SK-N-SH treated with all-trans-retinoic acid at 6 μM for 48 hours (cell line): ENCODE measurements at regions not wholly inside any gene's neighbourhood (a gene's known extent, or its start where the extent isn't known, plus 50 kb on each side); places are given as distances from the start of the nearest gene placed in this dataset.

ENCODE experiments used
- ATAC-seq: fragments of 200-7000 bp; cut with Tn5 transposase; 3 replicates; pipeline ENCODE4 v1.9.1; 2020; ENCODE audit warnings: mild to moderate bottlenecking, moderate library complexity
- ARNTL ChIP-seq: fragments of 450-650 bp; formaldehyde crosslinking; IDR thresholded peaks from 2 replicates; pipeline ENCODE4 v1.5.0; 2020; ENCODE audit warnings: low read depth, mild to moderate bottlenecking, moderate library complexity, borderline replicate concordance
- BACH2 ChIP-seq: fragments of 250-450 bp; sonication (Bioruptor Pico); IDR thresholded peaks from 2 replicates; pipeline ENCODE4 v1.9.0; 2021; ENCODE audit warnings: mild to moderate bottlenecking, borderline replicate concordance
- CSDC2 ChIP-seq: fragments of 250-450 bp; sonication (Bioruptor Pico); IDR thresholded peaks from 2 replicates; pipeline ENCODE4 v1.5.0; 2020; ENCODE audit warnings: mild to moderate bottlenecking, moderate library complexity
- CSRNP3 ChIP-seq: fragments of 250-450 bp; sonication (Bioruptor Pico); IDR thresholded peaks from 2 replicates; pipeline ENCODE4 v1.5.1; 2021; ENCODE audit warnings: mild to moderate bottlenecking, moderate library complexity
- ESRRG ChIP-seq: fragments of 250-450 bp; sonication (Bioruptor Pico); IDR thresholded peaks from 2 replicates; pipeline ENCODE4 v1.6.1; 2021; ENCODE audit warnings: mild to moderate bottlenecking
- GLIS3 ChIP-seq: fragments of 250-450 bp; sonication (Bioruptor Pico); IDR thresholded peaks from 2 replicates; pipeline ENCODE4 v1.5.0; 2020; ENCODE audit warnings: mild to moderate bottlenecking, moderate library complexity
- OSR1 ChIP-seq: fragments of 250-450 bp; sonication (Bioruptor Pico); IDR thresholded peaks from 2 replicates; pipeline ENCODE4 v1.8.0; 2022; ENCODE audit warnings: moderate library complexity, mild to moderate bottlenecking, inconsistent platforms
- POU6F1 ChIP-seq: fragments of 250-450 bp; sonication (Bioruptor Pico); IDR thresholded peaks from 2 replicates; pipeline ENCODE4 v1.8.0; 2021; ENCODE audit warnings: low read depth, mild to moderate bottlenecking, moderate library complexity, borderline replicate concordance
- PPARA ChIP-seq: fragments of 250-450 bp; sonication (Bioruptor Pico); IDR thresholded peaks from 2 replicates; pipeline ENCODE4 v1.5.0; 2020; ENCODE audit warnings: mild to moderate bottlenecking, borderline replicate concordance
- RARB ChIP-seq: fragments of 250-450 bp; sonication (Bioruptor Pico); IDR thresholded peaks from 2 replicates; pipeline ENCODE4 v1.8.0; 2021; ENCODE audit warnings: mild to moderate bottlenecking, moderate library complexity
- SNAI2 ChIP-seq: fragments of 250-450 bp; sonication (Bioruptor Pico); IDR thresholded peaks from 2 replicates; pipeline ENCODE4 v1.5.0; 2020; ENCODE audit warnings: mild to moderate bottlenecking, moderate library complexity
- TCF4 ChIP-seq: fragments of 250-450 bp; sonication (Bioruptor Pico); IDR thresholded peaks from 2 replicates; pipeline ENCODE4 v1.8.0; 2021; ENCODE audit warnings: mild to moderate bottlenecking, moderate library complexity, borderline replicate concordance
- TOX ChIP-seq: fragments of 250-450 bp; sonication (Bioruptor Pico); IDR thresholded peaks from 2 replicates; pipeline ENCODE4 v1.8.0; 2021; ENCODE audit warnings: mild to moderate bottlenecking, moderate library complexity, borderline replicate concordance
- ZC3H10 ChIP-seq: fragments of 250-450 bp; sonication (Bioruptor Pico); IDR thresholded peaks from 2 replicates; pipeline ENCODE4 v1.5.1; 2021; ENCODE audit warnings: mild to moderate bottlenecking, moderate library complexity
- ZFP3 ChIP-seq: fragments of 250-450 bp; sonication (Bioruptor Pico); IDR thresholded peaks from 2 replicates; pipeline ENCODE4 v1.5.0; 2020; ENCODE audit warnings: mild to moderate bottlenecking, moderate library complexity
- ZNF565 ChIP-seq: fragments of 450-650 bp; formaldehyde crosslinking; conservative IDR thresholded peaks from 2 replicates; pipeline ENCODE4 v1.5.0; 2020; ENCODE audit warnings: low read depth, mild to moderate bottlenecking, moderate library complexity
- ZNF70 ChIP-seq: fragments of 450-650 bp; formaldehyde crosslinking; IDR thresholded peaks from 2 replicates; pipeline ENCODE4 v1.5.0; 2020; ENCODE audit warnings: mild to moderate bottlenecking, moderate library complexity
- ZNF8 ChIP-seq: fragments of 450-650 bp; formaldehyde crosslinking; IDR thresholded peaks from 2 replicates; pipeline ENCODE4 v1.5.0; 2020; ENCODE audit warnings: mild to moderate bottlenecking, moderate library complexity
- TF ChIP-seq, protein P1 (sequence below): fragments of 250-450 bp; sonication (Bioruptor Pico); IDR thresholded peaks from 2 replicates; pipeline ENCODE4 v1.8.0; 2020; ENCODE audit warnings: mild to moderate bottlenecking, moderate library complexity, borderline replicate concordance
- TF ChIP-seq, protein P2 (sequence below): fragments of 250-450 bp; sonication (Bioruptor Pico); IDR thresholded peaks from 2 replicates; pipeline ENCODE4 v1.5.0; 2020; ENCODE audit warnings: mild to moderate bottlenecking, moderate library complexity

DNA sequence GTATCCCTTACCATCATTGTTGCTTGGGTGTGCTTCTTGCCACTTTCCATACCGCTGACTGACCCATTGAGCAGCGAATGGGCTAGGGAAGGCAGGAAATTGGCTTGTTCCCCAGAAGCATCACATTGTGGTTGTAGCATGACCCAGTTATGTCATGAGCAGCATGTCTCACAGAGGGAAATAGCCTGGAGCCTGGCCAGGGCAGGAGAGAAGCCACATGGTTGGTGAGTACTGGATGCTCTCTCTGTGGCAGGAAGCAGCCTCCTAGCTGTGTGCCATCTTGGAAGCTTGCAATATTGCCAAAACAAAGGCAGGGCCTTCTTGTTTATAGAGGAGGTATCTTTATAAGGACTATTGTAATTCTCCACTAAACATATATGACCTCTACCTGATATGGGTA lies 482.6 kb downstream of the PIK3C3 start:
- no peak for ATAC-seq
- TF ChIP-seq ZNF8 (CRISPR knock-in tag) (no peak), TOX (CRISPR knock-in tag) (no peak), TCF4 (no peak), PPARA (CRISPR knock-in tag) (no peak), RARB (no peak), POU6F1 (CRISPR knock-in tag) (no peak), GLIS3 (CRISPR knock-in tag) (no peak), ZNF565 (CRISPR knock-in tag) (no peak)
- TF ChIP-seq, all 23 proteins: peak for 0

- TF ChIP-seq ZNF70 (CRISPR knock-in tag) (no peak), SNAI2 (CRISPR knock-in tag) (no peak), ZFP3 (CRISPR knock-in tag) (no peak), ZC3H10 (CRISPR knock-in tag) (no peak), ZNF8 (CRISPR knock-in tag) (no peak), TCF4 (no peak), CSRNP3 (CRISPR knock-in tag) (no peak), OSR1 (no peak), PPARA (CRISPR knock-in tag) (no peak), CSDC2 (CRISPR knock-in tag) (no peak), ARNTL (CRISPR knock-in tag) (no peak), ZNF565 (CRISPR knock-in tag) (no peak)
- TF ChIP-seq, protein P1, sequence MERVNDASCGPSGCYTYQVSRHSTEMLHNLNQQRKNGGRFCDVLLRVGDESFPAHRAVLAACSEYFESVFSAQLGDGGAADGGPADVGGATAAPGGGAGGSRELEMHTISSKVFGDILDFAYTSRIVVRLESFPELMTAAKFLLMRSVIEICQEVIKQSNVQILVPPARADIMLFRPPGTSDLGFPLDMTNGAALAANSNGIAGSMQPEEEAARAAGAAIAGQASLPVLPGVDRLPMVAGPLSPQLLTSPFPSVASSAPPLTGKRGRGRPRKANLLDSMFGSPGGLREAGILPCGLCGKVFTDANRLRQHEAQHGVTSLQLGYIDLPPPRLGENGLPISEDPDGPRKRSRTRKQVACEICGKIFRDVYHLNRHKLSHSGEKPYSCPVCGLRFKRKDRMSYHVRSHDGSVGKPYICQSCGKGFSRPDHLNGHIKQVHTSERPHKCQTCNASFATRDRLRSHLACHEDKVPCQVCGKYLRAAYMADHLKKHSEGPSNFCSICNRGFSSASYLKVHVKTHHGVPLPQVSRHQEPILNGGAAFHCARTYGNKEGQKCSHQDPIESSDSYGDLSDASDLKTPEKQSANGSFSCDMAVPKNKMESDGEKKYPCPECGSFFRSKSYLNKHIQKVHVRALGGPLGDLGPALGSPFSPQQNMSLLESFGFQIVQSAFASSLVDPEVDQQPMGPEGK (CRISPR knock-in tag): no peak
- TF ChIP-seq, protein P2, sequence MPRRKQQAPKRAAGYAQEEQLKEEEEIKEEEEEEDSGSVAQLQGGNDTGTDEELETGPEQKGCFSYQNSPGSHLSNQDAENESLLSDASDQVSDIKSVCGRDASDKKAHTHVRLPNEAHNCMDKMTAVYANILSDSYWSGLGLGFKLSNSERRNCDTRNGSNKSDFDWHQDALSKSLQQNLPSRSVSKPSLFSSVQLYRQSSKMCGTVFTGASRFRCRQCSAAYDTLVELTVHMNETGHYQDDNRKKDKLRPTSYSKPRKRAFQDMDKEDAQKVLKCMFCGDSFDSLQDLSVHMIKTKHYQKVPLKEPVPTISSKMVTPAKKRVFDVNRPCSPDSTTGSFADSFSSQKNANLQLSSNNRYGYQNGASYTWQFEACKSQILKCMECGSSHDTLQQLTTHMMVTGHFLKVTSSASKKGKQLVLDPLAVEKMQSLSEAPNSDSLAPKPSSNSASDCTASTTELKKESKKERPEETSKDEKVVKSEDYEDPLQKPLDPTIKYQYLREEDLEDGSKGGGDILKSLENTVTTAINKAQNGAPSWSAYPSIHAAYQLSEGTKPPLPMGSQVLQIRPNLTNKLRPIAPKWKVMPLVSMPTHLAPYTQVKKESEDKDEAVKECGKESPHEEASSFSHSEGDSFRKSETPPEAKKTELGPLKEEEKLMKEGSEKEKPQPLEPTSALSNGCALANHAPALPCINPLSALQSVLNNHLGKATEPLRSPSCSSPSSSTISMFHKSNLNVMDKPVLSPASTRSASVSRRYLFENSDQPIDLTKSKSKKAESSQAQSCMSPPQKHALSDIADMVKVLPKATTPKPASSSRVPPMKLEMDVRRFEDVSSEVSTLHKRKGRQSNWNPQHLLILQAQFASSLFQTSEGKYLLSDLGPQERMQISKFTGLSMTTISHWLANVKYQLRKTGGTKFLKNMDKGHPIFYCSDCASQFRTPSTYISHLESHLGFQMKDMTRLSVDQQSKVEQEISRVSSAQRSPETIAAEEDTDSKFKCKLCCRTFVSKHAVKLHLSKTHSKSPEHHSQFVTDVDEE (CRISPR knock-in tag): no peak
- ATAC-seq: no peak
Observed at GRCh38 chr18:42442656-42443055, 487.6 kb downstream of the PIK3C3 start.

DNA sequence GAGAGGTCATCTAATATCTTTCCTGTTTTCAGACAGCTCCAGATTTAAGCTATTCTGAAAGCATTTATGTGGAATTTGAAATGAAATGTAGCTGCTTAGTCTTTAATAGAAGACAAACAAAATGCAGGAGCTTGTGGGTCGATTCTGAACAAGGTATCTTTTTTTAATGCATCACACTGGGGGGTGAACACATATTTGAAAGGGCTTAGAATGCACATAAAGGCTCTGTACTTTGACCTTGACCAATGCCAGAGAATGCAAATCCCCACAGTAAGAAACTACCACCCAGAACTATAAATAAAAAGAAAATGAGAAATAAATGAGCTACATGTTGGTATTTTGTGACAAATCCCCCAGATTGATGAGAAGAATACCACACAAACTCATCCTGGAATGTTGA lies 489.3 kb downstream of the PIK3C3 start:
- ATAC-seq: no peak
- no peak for TF ChIP-seq POU6F1 (CRISPR knock-in tag)
- no peak for TF ChIP-seq CSDC2 (CRISPR knock-in tag)
- no peak for TF ChIP-seq CSRNP3 (CRISPR knock-in tag)
- no peak for TF ChIP-seq BACH2
- no peak for TF ChIP-seq ARNTL (CRISPR knock-in tag)
- TF ChIP-seq TOX (CRISPR knock-in tag): no peak
- TF ChIP-seq ESRRG (CRISPR knock-in tag): no peak
- TF ChIP-seq RARB: no peak
- no peak for TF ChIP-seq ZNF8 (CRISPR knock-in tag)
- TF ChIP-seq OSR1: no peak
- TF ChIP-seq PPARA (CRISPR knock-in tag): no peak
- no peak for TF ChIP-seq TCF4
- TF ChIP-seq, protein P1 (CRISPR knock-in tag): no peak
- TF ChIP-seq SNAI2 (CRISPR knock-in tag): no peak
- no peak for TF ChIP-seq ZNF565 (CRISPR knock-in tag)
